GM19035 (cell line): ENCODE measurements at regions not wholly inside any gene's neighbourhood (a gene's known extent, or its start where the extent isn't known, plus 50 kb on each side); places are given as distances from the start of the nearest gene placed in this dataset.

ENCODE experiments used
- ATAC-seq: cut with Tn5 transposase; IDR thresholded peaks from one replicate; pipeline ENCODE4 v1.9.1; 2021; ENCODE audit not compliant: unreplicated experiment

- ATAC-seq: no peak
These were observed 56.5 kb downstream of the CT47B1 start for GRCh38 chrX:120819126-120819525.

DNA sequence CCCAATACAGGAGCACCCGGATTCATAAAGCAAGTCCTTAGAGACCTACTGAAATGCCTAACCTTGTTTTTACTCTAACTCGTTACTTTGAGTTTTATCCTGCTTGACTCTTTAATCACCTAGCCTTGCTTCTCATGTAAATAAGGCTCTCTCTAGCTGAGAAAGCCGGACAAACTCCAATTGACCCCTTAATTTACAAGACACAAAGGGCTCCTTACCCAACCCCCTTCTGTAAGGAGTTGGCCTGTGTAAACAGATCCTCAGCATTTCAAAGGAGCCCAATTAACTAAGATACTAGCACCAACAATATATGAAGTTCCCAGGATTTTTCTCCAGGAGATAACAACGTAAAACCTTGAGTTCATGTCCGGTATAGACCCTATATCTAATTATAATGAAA, 61.7 kb downstream of the CT47B1 start:
- no peak for ATAC-seq

- no peak for ATAC-seq
These were observed 74.2 kb downstream of the CT47B1 start for GRCh38 chrX:120801426-120801825.

- ATAC-seq: no peak
These were observed 78.3 kb downstream of the CT47B1 start for GRCh38 chrX:120797188-120797851.

DNA sequence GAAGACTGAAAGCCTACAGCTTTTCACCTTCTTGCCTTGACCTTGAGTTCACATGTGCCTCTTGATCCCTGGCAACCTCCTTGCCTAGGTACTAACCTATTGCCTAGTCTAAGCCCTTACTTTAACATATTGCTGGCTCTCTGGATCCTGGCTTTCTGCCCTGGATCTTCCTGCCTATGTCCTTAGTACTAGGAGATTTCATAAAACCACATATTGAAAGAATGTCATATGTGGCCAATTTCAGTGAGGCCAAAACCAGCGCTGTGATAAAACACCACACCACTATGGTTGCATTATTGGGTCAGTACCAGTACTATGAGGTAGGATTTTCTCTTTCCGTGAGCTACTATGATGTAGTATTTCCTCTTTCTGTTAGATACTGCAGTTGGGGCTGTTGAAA, 80.4 kb downstream of the CT47B1 start:
- no peak for ATAC-seq

GRCh38 chrX:120794525-120794975, 81.1 kb downstream of the CT47B1 start:
- ATAC-seq: no peak

DNA sequence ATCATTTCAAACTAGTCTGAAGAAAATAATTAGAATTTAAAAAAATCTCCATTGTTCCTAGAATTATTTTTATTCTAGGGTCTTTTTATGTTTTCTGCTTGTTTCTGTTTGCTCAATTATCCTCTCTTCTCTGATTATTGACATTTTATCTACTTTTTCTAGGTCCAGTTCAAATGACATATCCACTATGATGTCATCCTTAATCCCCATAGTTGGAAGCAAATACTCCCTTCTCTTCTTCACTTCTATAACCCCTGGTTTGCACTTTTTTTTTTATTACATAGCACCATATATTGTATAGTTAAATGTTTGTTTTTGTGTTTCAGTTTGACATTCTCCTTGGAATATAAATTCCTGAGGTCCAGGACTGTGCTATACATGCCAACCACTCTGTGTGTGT, 82.6 kb downstream of the CT47B1 start:
- ATAC-seq: no peak

- no peak for ATAC-seq
These were observed 84.5 kb downstream of the CT47B1 start for GRCh38 chrX:120791013-120791643.

- ATAC-seq: no peak
These were observed 85.1 kb downstream of the CT47B1 start for GRCh38 chrX:120790552-120790951.

- ATAC-seq: peak; percentile 68
These were observed 85.5 kb downstream of the CT47B1 start for GRCh38 chrX:120790118-120790517.

DNA sequence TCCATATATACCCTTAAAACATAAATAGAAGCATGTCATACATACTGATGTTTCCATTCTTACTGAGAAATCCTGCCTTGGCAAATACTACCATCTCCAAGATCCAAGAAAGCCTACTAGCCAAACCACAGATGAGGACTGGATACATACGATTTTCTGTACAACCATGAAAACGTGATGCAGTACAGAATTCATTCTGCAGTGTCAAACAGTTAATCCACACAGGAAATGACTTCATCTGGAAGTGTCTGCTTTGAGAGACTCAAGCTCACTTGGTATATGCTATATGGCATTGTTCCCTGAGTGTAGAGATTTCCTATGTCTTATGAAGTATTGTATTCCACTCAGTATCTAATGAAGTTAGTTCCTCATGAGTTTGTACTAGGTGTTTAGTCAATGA, 94.3 kb downstream of the CT47B1 start:
- ATAC-seq: no peak

- ATAC-seq: no peak
These were observed 99.7 kb downstream of the CT47B1 start for GRCh38 chrX:120775959-120776358.

DNA sequence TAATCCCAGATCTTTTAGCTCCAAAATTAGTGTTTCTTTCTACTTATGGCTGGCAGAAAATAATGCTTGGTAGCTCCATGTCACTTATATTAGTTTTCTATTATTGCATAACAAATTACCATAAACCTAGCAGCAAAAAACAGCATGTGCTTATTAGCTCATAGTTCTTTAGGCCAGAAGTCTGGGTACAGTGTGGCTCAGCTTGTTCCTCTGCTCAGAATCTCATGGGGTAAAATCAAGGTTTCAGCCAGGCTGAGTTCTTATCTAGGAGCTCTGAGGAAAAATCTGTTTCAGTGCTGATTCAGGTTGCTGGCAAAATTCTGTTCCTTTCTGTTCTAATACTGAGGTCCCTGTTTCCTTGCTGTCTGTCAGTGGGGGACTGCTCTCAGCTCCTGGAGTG, 101.1 kb downstream of the CT47B1 start:
- ATAC-seq: no peak

DNA sequence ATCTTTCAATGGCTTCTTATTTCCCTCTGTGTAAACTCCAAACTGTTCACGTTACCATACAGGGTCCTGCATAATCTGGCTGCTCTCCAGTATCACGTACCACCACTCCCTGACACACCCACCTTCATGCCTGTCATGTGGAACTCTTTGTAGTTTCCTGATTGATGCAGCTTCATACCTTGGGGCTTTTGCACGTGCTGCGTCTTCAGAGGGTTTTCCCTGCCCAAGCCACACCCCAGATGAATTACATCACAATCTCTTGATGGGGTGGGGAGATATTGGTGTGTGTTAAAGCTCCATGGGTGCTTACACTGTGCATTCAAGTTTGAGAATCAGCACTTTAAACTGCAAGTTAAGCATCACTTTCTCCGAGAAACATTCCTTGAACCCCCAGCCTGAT, 101.9 kb downstream of the CT47B1 start:
- no peak for ATAC-seq

DNA sequence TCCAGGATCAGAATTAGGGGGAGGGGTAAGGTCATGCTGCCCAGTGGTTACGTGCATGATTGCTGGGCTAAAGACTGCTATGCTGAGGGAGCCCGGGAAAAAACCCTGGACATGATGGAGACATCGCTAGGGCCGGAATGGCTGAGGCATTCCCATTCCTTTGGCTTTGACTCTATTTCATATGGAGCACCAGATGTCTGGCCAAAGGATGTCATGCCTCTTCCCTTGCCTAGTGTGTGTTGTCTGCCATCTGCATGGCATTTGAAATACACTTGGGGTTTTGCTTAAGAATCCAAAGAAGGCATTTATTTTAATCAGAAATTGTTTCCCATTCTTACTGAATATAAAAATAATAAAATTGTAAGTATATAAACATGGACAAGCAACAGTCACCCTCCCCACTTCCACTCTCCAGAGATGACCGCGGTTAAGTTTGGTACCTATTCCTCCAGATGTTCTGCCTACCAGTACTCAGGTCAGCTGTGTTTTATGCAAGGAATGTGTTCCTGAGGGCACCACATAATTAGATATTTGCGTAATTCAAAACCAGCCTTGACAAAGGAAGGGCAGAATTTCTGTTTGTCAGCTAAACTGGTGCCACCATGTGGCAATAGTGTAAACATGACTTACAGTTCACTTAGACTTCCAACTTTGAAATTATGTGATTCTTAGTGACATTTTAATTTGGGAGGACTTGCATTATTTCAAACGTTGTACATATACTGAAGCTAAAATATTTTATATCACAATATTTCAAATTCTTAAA, 105.9 kb downstream of the CT47B1 start:
- ATAC-seq: no peak

- ATAC-seq: no peak
These were observed 107.0 kb downstream of the CT47B1 start for GRCh38 chrX:120768681-120769080.

DNA sequence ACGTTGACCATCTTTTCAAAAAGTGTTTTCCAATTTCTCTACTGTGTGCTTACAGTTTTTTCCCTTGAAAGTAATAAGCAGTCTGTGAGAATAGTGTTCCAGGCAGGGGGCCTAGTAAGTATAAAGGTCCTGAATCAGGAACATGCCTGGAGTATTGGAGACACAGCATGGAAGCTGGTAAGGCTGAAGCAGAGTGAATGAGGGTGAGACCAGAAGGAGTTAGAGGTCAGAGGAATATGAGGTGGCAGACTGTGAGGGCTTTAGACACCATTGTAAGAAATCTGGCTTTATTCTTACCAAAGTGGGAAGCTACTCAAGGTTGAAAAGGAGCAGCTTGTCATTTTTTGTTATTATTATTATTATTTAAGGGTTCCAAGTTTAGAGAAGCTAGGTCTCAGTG, 107.4 kb downstream of the CT47B1 start:
- no peak for ATAC-seq

- no peak for ATAC-seq
These were observed 112.4 kb downstream of the CT47B1 start for GRCh38 chrX:120763269-120763668.

GRCh38 chrX:120761810-120762209, 113.9 kb downstream of the CT47B1 start:
- no peak for ATAC-seq

GRCh38 chrX:120759685-120760084, 116.0 kb downstream of the CT47B1 start:
- ATAC-seq: no peak

GRCh38 chrX:120755066-120755846, 120.4 kb downstream of the CT47B1 start:
- ATAC-seq: peak; percentile 69
